ENCODE measurements at regions not wholly inside any gene's neighbourhood (a gene's known extent, or its start where the extent isn't known, plus 50 kb on each side); places are given as distances from the start of the nearest gene placed in this dataset.
"Not testable (repeated sequence)": the region's sequence is repeated elsewhere in the genome, so short reads cannot be mapped to it uniquely, and the experiment has no call there.

DNA sequence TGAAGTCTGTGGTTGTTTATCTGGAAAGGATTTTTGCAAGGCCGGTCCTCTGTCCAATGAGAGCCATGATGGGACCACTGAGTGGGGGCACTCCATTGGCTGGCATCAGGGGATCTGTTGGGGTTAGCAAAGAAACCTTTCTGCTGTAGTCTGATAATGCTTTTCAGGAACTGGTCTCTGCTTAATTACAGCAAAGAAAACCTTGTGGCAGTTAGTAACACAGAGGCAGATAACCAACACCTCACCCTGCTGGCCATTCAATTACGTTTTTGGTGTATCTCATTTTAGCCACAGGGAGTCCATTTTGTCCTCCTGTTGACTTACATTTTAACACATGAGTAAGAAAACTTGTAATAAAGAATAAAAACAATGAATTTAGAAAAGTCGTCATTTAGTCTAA, 629.3 kb upstream of the MDGA2 start:
- H3K36me3 ChIP-seq, result no peaks in the 10 kb centered on the region
- DNase-seq (no peak), ATAC-seq (no peak), FAIRE-seq (no peak)
- H3K27ac ChIP-seq, result no peak overlapping the region
- no peaks in the 10 kb centered on the region for H3K4me1 ChIP-seq
- H3K9me3 ChIP-seq, result no peaks in the 10 kb centered on the region
- intact Hi-C loops (cut with DNase I), result no loop called here
- TF ChIP-seq, protein P1, sequence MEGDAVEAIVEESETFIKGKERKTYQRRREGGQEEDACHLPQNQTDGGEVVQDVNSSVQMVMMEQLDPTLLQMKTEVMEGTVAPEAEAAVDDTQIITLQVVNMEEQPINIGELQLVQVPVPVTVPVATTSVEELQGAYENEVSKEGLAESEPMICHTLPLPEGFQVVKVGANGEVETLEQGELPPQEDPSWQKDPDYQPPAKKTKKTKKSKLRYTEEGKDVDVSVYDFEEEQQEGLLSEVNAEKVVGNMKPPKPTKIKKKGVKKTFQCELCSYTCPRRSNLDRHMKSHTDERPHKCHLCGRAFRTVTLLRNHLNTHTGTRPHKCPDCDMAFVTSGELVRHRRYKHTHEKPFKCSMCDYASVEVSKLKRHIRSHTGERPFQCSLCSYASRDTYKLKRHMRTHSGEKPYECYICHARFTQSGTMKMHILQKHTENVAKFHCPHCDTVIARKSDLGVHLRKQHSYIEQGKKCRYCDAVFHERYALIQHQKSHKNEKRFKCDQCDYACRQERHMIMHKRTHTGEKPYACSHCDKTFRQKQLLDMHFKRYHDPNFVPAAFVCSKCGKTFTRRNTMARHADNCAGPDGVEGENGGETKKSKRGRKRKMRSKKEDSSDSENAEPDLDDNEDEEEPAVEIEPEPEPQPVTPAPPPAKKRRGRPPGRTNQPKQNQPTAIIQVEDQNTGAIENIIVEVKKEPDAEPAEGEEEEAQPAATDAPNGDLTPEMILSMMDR (IDR thresholded peaks at IDR 0.05), result no peak
- WGBS, 2 donors, result 57 to 61% methylated on average over 3 of the region's 3 CpGs
- no peaks in the 10 kb centered on the region for H3K27me3 ChIP-seq
- no peak overlapping the region for H3K4me3 ChIP-seq

DNA sequence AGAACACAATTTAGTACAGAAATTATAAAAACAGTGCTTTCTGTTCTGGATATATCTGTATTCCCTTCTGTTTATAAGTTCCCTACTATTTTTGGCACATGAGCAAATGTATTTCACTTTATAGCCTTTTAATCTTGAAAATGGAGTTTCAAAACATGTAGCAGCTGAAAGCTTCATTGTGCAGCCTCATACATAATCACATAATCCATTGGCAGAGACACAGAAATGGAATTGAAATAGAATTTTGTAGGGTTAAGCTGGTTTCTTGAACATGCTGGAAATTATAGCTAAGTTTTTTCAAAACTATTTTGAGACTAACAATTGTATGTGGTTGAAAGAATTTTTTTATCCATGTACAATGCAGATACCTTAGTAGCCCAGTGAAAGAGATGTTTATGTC, 614.3 kb upstream of the MDGA2 start:
- ATAC-seq, result no peak
- Histone ChIP-seq H3K27ac (no peak overlapping the region), H3K4me1 (no peaks in the 10 kb centered on the region), H3K4me3 (no peak overlapping the region), H3K27me3 (no peaks in the 10 kb centered on the region), H3K36me3 (no peaks in the 10 kb centered on the region), H3K9me3 (no peaks in the 10 kb centered on the region)
- intact Hi-C loops (cut with DNase I), result no loop called here
- FAIRE-seq, result no peak
- TF ChIP-seq, protein P1 (IDR thresholded peaks at IDR 0.05), result no peak
- DNase-seq, result no peak

DNA sequence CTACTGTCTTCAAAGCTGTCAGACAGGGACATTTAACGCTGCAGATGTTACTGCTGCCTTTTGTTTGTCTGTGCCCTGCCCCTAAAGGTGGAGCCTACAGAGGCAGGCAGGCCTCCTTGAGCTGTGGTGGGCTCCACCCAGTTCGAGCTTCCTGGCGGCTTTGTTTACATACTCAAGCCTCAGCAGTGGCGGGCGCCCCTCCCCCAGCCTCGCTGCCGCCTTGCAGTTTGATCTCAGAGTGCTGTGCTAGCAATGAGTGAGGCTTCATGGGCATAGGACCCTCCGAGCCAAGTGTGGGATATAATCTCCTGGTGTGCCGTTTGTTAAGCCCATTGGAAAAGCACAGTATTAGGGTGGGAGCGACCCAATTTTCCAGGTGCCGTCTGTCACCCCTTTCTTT, 609.8 kb upstream of the MDGA2 start:
- H3K4me3 ChIP-seq; DNase-seq; H3K36me3 ChIP-seq; H3K27ac ChIP-seq; ATAC-seq; H3K27me3 ChIP-seq; H3K4me1 ChIP-seq; intact Hi-C loops (cut with DNase I); FAIRE-seq; H3K9me3 ChIP-seq: not testable (repeated sequence)
- WGBS, 2 donors, result 65 to 80% methylated on average over 11 of the region's 11 CpGs

DNA sequence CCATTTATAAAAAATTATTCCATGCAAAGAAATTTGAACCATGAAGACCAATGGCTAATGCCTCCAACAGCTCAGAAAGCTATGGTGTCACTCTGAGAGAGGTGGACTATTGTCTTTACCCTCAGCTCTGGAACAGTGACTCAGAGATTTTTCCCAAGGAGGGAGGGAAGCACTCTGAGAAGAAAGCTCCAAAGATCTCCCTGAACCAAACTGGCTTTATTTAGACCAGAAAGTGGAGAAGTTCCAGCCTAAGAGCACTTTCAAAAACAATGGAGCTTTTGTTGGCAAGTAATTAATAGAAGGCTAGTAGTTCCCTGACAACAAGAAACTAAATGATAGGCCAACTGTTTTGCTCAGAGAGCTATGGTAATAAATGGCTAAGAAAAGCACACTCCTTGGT, 599.9 kb upstream of the MDGA2 start:
- no peak for FAIRE-seq
- Histone ChIP-seq H3K27ac (no peak overlapping the region), H3K9me3 (no peaks in the 10 kb centered on the region), H3K27me3 (no peaks in the 10 kb centered on the region), H3K4me3 (no peak overlapping the region), H3K36me3 (no peaks in the 10 kb centered on the region), H3K4me1 (no peaks in the 10 kb centered on the region)
- no peak for DNase-seq
- intact Hi-C loops (cut with DNase I), result no loop called here
- TF ChIP-seq, protein P1 (IDR thresholded peaks at IDR 0.05), result no peak
- ATAC-seq, result peak in 1 of 4 donors; percentile 14

DNA sequence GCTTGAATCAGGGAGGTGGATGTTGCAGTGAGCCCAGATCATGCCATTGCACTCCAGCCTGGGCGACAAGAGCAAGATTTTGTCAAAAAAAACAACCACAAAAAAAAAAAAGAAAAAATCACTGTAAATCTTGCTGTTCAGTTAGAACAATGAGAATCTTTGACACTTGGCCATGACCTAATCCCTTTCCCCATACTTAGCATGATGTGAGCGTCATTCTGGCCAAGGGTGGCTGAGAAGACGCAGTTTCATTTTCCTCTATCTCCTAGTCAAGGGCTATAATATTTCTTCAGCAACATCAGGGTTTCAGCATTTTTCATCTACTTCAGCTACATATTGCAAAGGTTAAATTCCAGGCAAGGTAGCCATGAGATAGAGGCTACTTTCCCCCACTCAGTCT, 599.4 kb upstream of the MDGA2 start:
- FAIRE-seq, result no peak
- ATAC-seq, result no peak
- no peak for DNase-seq
- 82 to 85% methylated on average over 3 of the region's 3 CpGs for WGBS, 2 donors
- Histone ChIP-seq H3K27ac (no peak overlapping the region), H3K4me1 (no peaks in the 10 kb centered on the region), H3K4me3 (no peak overlapping the region), H3K9me3 (no peaks in the 10 kb centered on the region), H3K36me3 (no peaks in the 10 kb centered on the region), H3K27me3 (no peaks in the 10 kb centered on the region)
- TF ChIP-seq, protein P1 (IDR thresholded peaks at IDR 0.05), result no peak
- intact Hi-C loops (cut with DNase I), result no loop called here

DNA sequence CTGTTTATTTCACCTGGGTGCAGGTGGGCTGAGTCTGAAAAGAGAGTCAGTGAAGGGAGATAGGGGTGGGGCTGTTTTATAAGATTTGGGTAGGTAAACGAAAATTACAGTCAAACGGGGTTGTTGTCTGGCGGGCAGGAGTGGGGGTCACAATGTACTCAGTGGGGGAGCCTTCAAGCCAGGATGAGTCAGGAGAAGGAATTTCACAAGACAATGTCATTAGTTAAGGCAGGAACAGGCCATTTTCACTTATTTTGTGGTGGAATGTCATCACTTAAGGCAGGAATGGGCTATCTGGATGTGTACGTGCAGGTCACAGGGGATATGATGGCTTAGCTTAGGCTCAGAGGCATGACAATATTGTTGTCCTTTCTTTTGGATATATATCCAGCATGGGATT, 592.5 kb upstream of the MDGA2 start:
- H3K36me3 ChIP-seq; ATAC-seq; H3K9me3 ChIP-seq; FAIRE-seq; H3K27me3 ChIP-seq; H3K4me3 ChIP-seq; H3K4me1 ChIP-seq; H3K27ac ChIP-seq; DNase-seq; intact Hi-C loops (cut with DNase I): not testable (repeated sequence)
- WGBS, 2 donors, result 29 to 46% methylated on average over 4 of the region's 4 CpGs

DNA sequence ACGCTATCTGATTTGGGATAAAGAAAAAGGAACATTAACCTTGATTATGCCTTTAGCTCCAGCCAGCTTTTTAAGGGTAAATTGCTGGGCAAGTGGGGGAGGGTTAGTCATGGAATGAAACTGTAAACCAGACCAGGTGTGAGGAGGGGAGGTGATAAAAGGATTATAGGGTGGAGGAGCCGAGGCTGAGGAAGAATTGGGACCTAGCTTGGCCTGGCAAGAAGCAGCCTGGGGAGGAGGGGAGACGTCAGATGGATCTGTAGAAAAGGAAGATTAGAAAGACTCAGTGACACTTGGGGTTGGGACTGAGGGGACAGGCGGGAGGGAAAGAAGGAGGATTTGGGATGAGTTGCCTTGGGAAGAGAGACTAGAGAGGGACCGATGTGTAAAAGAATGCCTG, 590.8 kb upstream of the MDGA2 start:
- not testable (repeated sequence) for ATAC-seq

More for the DNA sequence above, 590.8 kb upstream of the MDGA2 start:
- H3K4me3 ChIP-seq; H3K4me1 ChIP-seq; H3K27me3 ChIP-seq; intact Hi-C loops (cut with DNase I); H3K27ac ChIP-seq; DNase-seq; H3K36me3 ChIP-seq; FAIRE-seq; H3K9me3 ChIP-seq: not testable (repeated sequence)
- 27 to 42% methylated on average over 5 of the region's 5 CpGs for WGBS, 2 donors

Measured in pancreas (tissue), 10 donors.